ENCODE measurements at regions not wholly inside any gene's neighbourhood (a gene's known extent, or its start where the extent isn't known, plus 50 kb on each side); places are given as distances from the start of the nearest gene placed in this dataset.

DNA sequence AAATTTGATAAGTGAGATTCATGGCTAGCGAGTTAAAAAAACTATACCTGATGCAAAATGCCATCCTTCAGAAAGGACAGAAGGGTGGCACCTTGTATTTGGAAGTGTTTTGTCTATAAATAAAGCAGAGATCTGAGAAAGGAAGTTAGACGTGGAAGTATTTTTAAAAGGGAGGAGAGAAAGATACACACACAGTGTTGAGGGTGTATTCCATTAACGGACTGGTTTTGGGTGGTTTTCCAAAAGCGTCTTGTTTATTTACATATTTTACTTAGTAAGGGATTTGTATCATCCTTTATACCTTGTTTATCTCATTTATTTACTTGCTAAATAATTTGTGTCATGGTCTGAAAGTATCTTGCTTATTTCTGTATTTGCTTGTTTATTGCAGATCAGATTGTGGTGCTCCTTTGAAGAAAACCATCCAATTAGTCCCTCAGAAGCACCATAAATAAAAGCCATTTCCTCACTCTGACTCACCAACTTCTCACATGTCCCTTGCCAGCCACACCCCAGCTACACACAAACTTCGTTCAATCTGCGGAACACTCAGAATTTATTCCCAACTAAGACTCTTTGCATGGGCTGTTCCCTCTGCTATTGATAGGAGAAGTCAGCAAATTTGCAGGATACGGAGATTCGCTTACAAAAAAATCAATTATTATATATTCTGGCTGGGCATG, 90.8 kb downstream of the FAM124B start:
- H3K27ac Mint-ChIP-seq (ENCODE audit: unreplicated experiment): no peak overlapping the region
- H3K27me3 Mint-ChIP-seq (ENCODE audit: unreplicated experiment): peaks cover 1% of the 10 kb centered on the region
- H3K4me3 Mint-ChIP-seq (ENCODE audit: unreplicated experiment): no peak overlapping the region
- H3K4me1 Mint-ChIP-seq (ENCODE audit: low read depth, unreplicated experiment): peaks cover 4% of the 10 kb centered on the region
- peaks cover 1% of the 10 kb centered on the region for H3K9me3 Mint-ChIP-seq (ENCODE audit: unreplicated experiment)
- H3K36me3 Mint-ChIP-seq (ENCODE audit: unreplicated experiment): no peaks in the 10 kb centered on the region
- no peak for DNase-seq
- TF ChIP-seq, protein P1, sequence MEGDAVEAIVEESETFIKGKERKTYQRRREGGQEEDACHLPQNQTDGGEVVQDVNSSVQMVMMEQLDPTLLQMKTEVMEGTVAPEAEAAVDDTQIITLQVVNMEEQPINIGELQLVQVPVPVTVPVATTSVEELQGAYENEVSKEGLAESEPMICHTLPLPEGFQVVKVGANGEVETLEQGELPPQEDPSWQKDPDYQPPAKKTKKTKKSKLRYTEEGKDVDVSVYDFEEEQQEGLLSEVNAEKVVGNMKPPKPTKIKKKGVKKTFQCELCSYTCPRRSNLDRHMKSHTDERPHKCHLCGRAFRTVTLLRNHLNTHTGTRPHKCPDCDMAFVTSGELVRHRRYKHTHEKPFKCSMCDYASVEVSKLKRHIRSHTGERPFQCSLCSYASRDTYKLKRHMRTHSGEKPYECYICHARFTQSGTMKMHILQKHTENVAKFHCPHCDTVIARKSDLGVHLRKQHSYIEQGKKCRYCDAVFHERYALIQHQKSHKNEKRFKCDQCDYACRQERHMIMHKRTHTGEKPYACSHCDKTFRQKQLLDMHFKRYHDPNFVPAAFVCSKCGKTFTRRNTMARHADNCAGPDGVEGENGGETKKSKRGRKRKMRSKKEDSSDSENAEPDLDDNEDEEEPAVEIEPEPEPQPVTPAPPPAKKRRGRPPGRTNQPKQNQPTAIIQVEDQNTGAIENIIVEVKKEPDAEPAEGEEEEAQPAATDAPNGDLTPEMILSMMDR (IDR thresholded peaks at IDR 0.05; ENCODE audit: partially characterized antibody, unreplicated experiment): no peak

DNA sequence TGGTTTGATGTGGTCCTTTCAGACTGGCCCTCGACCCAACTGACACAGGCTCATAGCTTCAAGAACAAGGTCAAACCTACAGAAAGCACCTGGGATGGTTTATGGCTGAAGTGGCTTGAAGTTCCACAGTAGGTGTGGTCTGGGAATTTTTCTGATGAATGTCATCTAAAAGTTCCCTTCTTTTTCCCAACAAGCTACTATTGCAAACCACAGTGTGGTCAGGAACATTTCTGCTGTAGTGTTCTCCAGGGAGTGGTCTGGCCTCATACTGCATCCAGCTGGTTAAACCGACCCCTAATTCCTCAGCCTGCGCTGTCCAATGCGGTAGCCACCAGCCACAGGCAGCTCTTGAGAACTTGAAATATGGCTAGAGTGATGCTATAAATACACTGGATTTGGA, 92.7 kb downstream of the FAM124B start:
- TF ChIP-seq, protein P1 (IDR thresholded peaks at IDR 0.05; ENCODE audit: partially characterized antibody, unreplicated experiment): no peak
- Mint-ChIP-seq H3K9me3 (ENCODE audit: unreplicated experiment) (peaks cover 1% of the 10 kb centered on the region), H3K4me1 (ENCODE audit: low read depth, unreplicated experiment) (peaks cover 4% of the 10 kb centered on the region), H3K36me3 (ENCODE audit: unreplicated experiment) (no peaks in the 10 kb centered on the region), H3K27ac (ENCODE audit: unreplicated experiment) (no peak overlapping the region), H3K4me3 (ENCODE audit: unreplicated experiment) (no peak overlapping the region), H3K27me3 (ENCODE audit: unreplicated experiment) (peaks cover 1% of the 10 kb centered on the region)
- no peak for DNase-seq

DNA sequence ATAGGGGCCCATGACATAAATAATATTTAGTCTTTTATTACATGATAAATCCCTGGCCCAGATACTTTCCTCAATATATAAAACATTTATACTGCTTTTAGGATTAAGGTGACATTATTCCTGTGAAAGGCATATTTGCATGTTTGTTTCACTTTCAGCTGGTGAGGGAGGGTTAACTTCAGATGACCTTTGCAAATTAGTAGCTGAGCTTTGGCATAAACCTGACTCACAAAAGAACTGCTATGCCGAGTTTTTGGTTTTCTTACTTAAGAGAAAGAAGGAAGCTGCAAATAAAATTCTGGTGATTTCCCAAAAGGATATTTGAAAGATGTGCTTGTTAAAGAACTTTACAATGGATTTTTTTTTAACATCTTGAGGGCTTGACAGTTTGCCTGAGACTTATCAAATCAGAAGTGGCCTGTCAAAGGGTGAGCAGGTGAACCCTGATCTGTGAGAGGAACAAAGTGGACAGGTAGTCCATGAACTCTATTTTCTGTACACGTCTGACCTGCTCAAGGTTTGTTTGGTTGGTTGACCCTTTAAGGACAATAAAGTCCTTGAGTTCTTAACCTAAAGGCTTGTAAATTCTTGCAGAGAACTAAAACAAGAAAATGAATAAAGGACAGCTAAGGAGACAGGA, 93.5 kb downstream of the FAM124B start:
- no peak overlapping the region for H3K27ac Mint-ChIP-seq (ENCODE audit: unreplicated experiment)
- H3K9me3 Mint-ChIP-seq (ENCODE audit: unreplicated experiment): peaks cover 1% of the 10 kb centered on the region
- no peak overlapping the region for H3K4me3 Mint-ChIP-seq (ENCODE audit: unreplicated experiment)
- DNase-seq: no peak
- TF ChIP-seq, protein P1 (IDR thresholded peaks at IDR 0.05; ENCODE audit: partially characterized antibody, unreplicated experiment): no peak
- H3K27me3 Mint-ChIP-seq (ENCODE audit: unreplicated experiment): peaks cover 1% of the 10 kb centered on the region
- peaks cover 4% of the 10 kb centered on the region for H3K4me1 Mint-ChIP-seq (ENCODE audit: low read depth, unreplicated experiment)
- no peaks in the 10 kb centered on the region for H3K36me3 Mint-ChIP-seq (ENCODE audit: unreplicated experiment)

DNA sequence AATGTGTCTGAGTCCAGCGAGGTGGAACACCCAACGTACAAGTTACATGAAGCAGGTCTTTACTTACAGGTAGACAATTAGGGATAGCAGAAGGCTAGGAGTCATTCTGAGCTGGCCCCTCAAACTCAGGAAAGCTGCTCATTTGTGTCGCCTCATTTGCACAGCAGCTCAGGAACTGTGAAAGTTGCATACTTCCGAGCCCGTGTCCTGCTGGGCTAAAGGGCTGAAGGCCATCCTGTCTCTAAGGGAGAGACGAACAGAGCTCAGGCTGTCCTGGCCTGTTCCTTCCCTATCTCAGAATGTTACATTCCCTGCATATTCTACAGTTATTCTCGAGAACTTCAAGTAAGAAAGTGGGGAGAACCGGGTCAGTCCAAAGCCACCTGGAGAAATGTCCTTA, 99.0 kb downstream of the FAM124B start:
- H3K36me3 Mint-ChIP-seq (ENCODE audit: unreplicated experiment): no peaks in the 10 kb centered on the region
- no peak overlapping the region for H3K4me3 Mint-ChIP-seq (ENCODE audit: unreplicated experiment)
- peaks cover 4% of the 10 kb centered on the region for H3K9me3 Mint-ChIP-seq (ENCODE audit: unreplicated experiment)
- peaks cover 3% of the 10 kb centered on the region for H3K27me3 Mint-ChIP-seq (ENCODE audit: unreplicated experiment)
- TF ChIP-seq, protein P1 (IDR thresholded peaks at IDR 0.05; ENCODE audit: partially characterized antibody, unreplicated experiment): no peak
- no peaks in the 10 kb centered on the region for H3K4me1 Mint-ChIP-seq (ENCODE audit: low read depth, unreplicated experiment)
- no peak overlapping the region for H3K27ac Mint-ChIP-seq (ENCODE audit: unreplicated experiment)
- DNase-seq: no peak

DNA sequence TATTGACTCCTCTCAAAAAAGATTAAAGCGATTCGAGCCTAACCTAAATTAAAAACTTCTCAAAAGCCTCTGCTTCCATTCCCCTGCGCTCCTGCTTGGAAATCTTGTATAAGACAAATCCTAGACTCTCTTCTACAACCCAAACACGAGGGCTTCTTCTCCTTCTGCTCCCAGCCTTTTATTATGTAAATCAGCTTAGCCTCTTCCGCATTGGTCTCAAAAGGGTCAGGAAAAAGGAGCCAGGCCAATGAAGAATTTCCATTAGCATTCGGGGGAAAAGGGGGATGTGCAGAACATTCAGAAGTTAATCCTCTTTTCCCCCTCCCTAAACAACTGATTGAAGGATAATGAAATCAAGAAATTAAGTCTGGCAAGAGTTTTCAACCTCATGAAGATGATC, 107.9 kb downstream of the FAM124B start:
- H3K27ac Mint-ChIP-seq (ENCODE audit: unreplicated experiment): no peak overlapping the region
- TF ChIP-seq, protein P1 (IDR thresholded peaks at IDR 0.05; ENCODE audit: partially characterized antibody, unreplicated experiment): no peak
- no peak for DNase-seq
- peaks cover 9% of the 10 kb centered on the region for H3K9me3 Mint-ChIP-seq (ENCODE audit: unreplicated experiment)
- H3K36me3 Mint-ChIP-seq (ENCODE audit: unreplicated experiment): peaks cover 21% of the 10 kb centered on the region
- peaks cover 5% of the 10 kb centered on the region for H3K27me3 Mint-ChIP-seq (ENCODE audit: unreplicated experiment)
- peaks cover 5% of the 10 kb centered on the region for H3K4me1 Mint-ChIP-seq (ENCODE audit: low read depth, unreplicated experiment)
- H3K4me3 Mint-ChIP-seq (ENCODE audit: unreplicated experiment): no peak overlapping the region

Measured in glutamatergic neuron (in vitro differentiated cells).